GM23338 (cell line): ENCODE measurements at regions not wholly inside any gene's neighbourhood (a gene's known extent, or its start where the extent isn't known, plus 50 kb on each side); places are given as distances from the start of the nearest gene placed in this dataset.

Experiments used
- ATAC-seq: fragments of 200-7000 bp; cut with Tn5 transposase; 3 replicates; pipeline ENCODE4 v1.9.1; 2020
- DNase-seq: peaks from one replicate; pipeline ENCODE4 v3.0.0-alpha.2; 2015; ENCODE audit warnings: low spot score
- H2AFZ ChIP-seq: fragments of 200-600 bp; sonication (generic); 2 replicates; pipeline ENCODE4 v1.8.0; 2016; ENCODE audit warnings: antibody characterized with exemption, mild to moderate bottlenecking, moderate library complexity
- H3F3A ChIP-seq: fragments of 200-600 bp; sonication (generic); replicated peaks from 2 replicates; pipeline ENCODE4 v1.8.0; 2017; ENCODE audit warnings: antibody characterized with exemption, mixed run types, low read depth
- H3K27ac ChIP-seq: fragments of 200-600 bp; sonication (generic); 2 replicates; pipeline ENCODE4 v1.6.1; 2016; ENCODE audit warnings: low read depth
- H3K27me3 ChIP-seq: fragments of 200-600 bp; sonication (generic); 2 replicates; pipeline ENCODE4 v1.8.0; 2016; ENCODE audit warnings: mild to moderate bottlenecking, mixed run types, moderate library complexity; ENCODE audit not compliant: insufficient read depth
- H3K36me3 ChIP-seq: fragments of 200-600 bp; sonication (generic); 2 replicates; pipeline ENCODE4 v1.8.0; 2016; ENCODE audit warnings: mild to moderate bottlenecking; ENCODE audit not compliant: insufficient read depth
- H3K4me1 ChIP-seq: fragments of 200-600 bp; sonication (generic); 2 replicates; pipeline ENCODE4 v1.8.0; 2016; ENCODE audit warnings: mild to moderate bottlenecking, moderate library complexity; ENCODE audit not compliant: insufficient read depth
- H3K4me2 ChIP-seq: fragments of 200-600 bp; sonication (generic); 2 replicates; pipeline ENCODE4 v1.7.1; 2017; ENCODE audit warnings: mixed run types
- H3K4me3 ChIP-seq: fragments of 200-600 bp; sonication (generic); 2 replicates; pipeline ENCODE4 v1.6.1; 2016; ENCODE audit warnings: mixed run types
- H3K79me2 ChIP-seq: fragments of 200-600 bp; sonication (generic); replicated peaks from 2 replicates; pipeline ENCODE4 v1.8.0; 2017; ENCODE audit warnings: mild to moderate bottlenecking; ENCODE audit not compliant: insufficient read depth
- H3K9me2 ChIP-seq: fragments of 200-600 bp; sonication (generic); 2 replicates; pipeline ENCODE4 v1.8.0; 2017; ENCODE audit not compliant: insufficient read depth
- H4K20me1 ChIP-seq: fragments of 200-600 bp; sonication (generic); replicated peaks from 2 replicates; pipeline ENCODE4 v1.8.0; 2017; ENCODE audit warnings: mild to moderate bottlenecking; ENCODE audit not compliant: insufficient read depth
- H3K27ac Mint-ChIP-seq: 2 replicates; pipeline ENCODE4 v1.8.0; 2020; ENCODE audit warnings: inconsistent platforms, mild to moderate bottlenecking, moderate library complexity, mixed read lengths
- H3K27me3 Mint-ChIP-seq: 3 replicates; pipeline ENCODE4 v1.8.0; 2022; ENCODE audit warnings: low read depth, mild to moderate bottlenecking, moderate library complexity, mixed read lengths, inconsistent platforms; ENCODE audit not compliant: insufficient read depth, poor library complexity
- H3K36me3 Mint-ChIP-seq: 3 replicates; pipeline ENCODE4 v1.8.0; 2021; ENCODE audit warnings: low read depth, mild to moderate bottlenecking, inconsistent platforms, moderate library complexity, mixed read lengths
- H3K4me1 Mint-ChIP-seq: 3 replicates; pipeline ENCODE4 v1.8.0; 2020; ENCODE audit warnings: mild to moderate bottlenecking, inconsistent platforms, mixed read lengths
- H3K4me3 Mint-ChIP-seq: 3 replicates; pipeline ENCODE4 v1.8.0; 2021; ENCODE audit warnings: moderate library complexity, mild to moderate bottlenecking, inconsistent platforms, mixed read lengths
- H3K9me3 Mint-ChIP-seq: 3 replicates; pipeline ENCODE4 v1.8.0; 2020; ENCODE audit warnings: moderate library complexity, mild to moderate bottlenecking, inconsistent platforms, mixed read lengths
- CREB1 ChIP-seq: fragments of 250-450 bp; sonication (Bioruptor Pico); IDR thresholded peaks from 2 replicates; pipeline ENCODE4 v1.5.0; 2020; ENCODE audit warnings: low read depth, mild to moderate bottlenecking, moderate library complexity
- CTCF ChIP-seq, 2 experiments: fragments of 200-600 bp in 1 of 2; sonication (generic) in 1 of 2; conservative IDR thresholded peaks; 2 replicates each; pipeline versions ENCODE4 v1.5.1 to v1.6.1; 2016 to 2017; ENCODE audit warnings: antibody characterized with exemption in 2 of 2, low read depth in 2 of 2, mild to moderate bottlenecking in 2 of 2, moderate library complexity in 1 of 2
- ETS1 ChIP-seq: IDR thresholded peaks from 2 replicates; pipeline ENCODE4 v1.6.1; 2016; ENCODE audit warnings: antibody characterized with exemption
- EZH2 ChIP-seq: fragments of 200-600 bp; sonication (generic); IDR thresholded peaks from one replicate; pipeline ENCODE4 v1.8.0; 2017; ENCODE audit warnings: antibody characterized with exemption, mild to moderate bottlenecking, low read depth; ENCODE audit not compliant: unreplicated experiment
- EZH2phosphoT487 ChIP-seq: fragments of 200-600 bp; sonication (generic); IDR thresholded peaks from one replicate; pipeline ENCODE4 v1.8.1; 2018; ENCODE audit warnings: antibody characterized with exemption; ENCODE audit not compliant: unreplicated experiment
- JUNB ChIP-seq: IDR thresholded peaks from one replicate; pipeline ENCODE4 v1.6.1; 2016; ENCODE audit warnings: antibody characterized with exemption; ENCODE audit not compliant: unreplicated experiment
- NANOG ChIP-seq: IDR thresholded peaks from 2 replicates; pipeline ENCODE4 v1.6.1; 2016; ENCODE audit warnings: antibody characterized with exemption, borderline replicate concordance
- POLR2AphosphoS5 ChIP-seq: IDR thresholded peaks from 2 replicates; pipeline ENCODE4 v1.6.1; 2016; ENCODE audit warnings: antibody characterized with exemption, low read depth
- REST ChIP-seq: IDR thresholded peaks from one replicate; pipeline ENCODE4 v1.6.1; 2018; ENCODE audit warnings: antibody characterized with exemption; ENCODE audit not compliant: unreplicated experiment
- STAT1 ChIP-seq: IDR thresholded peaks from one replicate; pipeline ENCODE4 v1.6.1; 2016; ENCODE audit warnings: antibody characterized with exemption; ENCODE audit not compliant: unreplicated experiment
- ZNF114 ChIP-seq: fragments of 250-450 bp; sonication (Bioruptor Pico); IDR thresholded peaks from 2 replicates; pipeline ENCODE4 v1.5.0; 2020; ENCODE audit warnings: mild to moderate bottlenecking, moderate library complexity
- ZNF331 ChIP-seq: fragments of 250-450 bp; sonication (Bioruptor Pico); IDR thresholded peaks from 2 replicates; pipeline ENCODE4 v1.5.0; 2020; ENCODE audit warnings: low read depth, mild to moderate bottlenecking, moderate library complexity
- ZNF462 ChIP-seq: fragments of 250-450 bp; sonication (Bioruptor Pico); IDR thresholded peaks from 2 replicates; pipeline ENCODE4 v1.5.0; 2020; ENCODE audit warnings: mild to moderate bottlenecking, moderate library complexity

GRCh38 chr9:80097476-80097875, 525.7 kb downstream of the TLE4 start:
- Histone ChIP-seq H3K4me2 (no peak overlapping the region), H4K20me1 (no peaks in the 10 kb centered on the region), H3K27ac (no peak overlapping the region), H3K27me3 (no peaks in the 10 kb centered on the region), H3K9me2 (0 out of 2 replicates have a peak, but pooled peaks cover 4% of the 10 kb centered on the region), H3K36me3 (no peaks in the 10 kb centered on the region), H3K79me2 (no peaks in the 10 kb centered on the region), H3K4me3 (no peak overlapping the region), H2AFZ (no peak overlapping the region), H3K4me1 (no peaks in the 10 kb centered on the region), H3F3A (no peaks in the 10 kb centered on the region)
- Mint-ChIP-seq H3K36me3 (no peaks in the 10 kb centered on the region), H3K9me3 (no peaks in the 10 kb centered on the region), H3K4me1 (no peaks in the 10 kb centered on the region), H3K27me3 (no peaks in the 10 kb centered on the region), H3K27ac (no peak overlapping the region), H3K4me3 (no peak overlapping the region)
- ATAC-seq (no peak), DNase-seq (no peak)
- TF ChIP-seq STAT1: no peak
- TF ChIP-seq CTCF (conservative IDR thresholded peaks at IDR 0.05; ENCODE audit: low read depth in 2 of 2): no peak
- no peak for TF ChIP-seq CREB1 (CRISPR knock-in tag)
- TF ChIP-seq REST: no peak
- TF ChIP-seq ZNF462 (CRISPR knock-in tag): no peak
- TF ChIP-seq ZNF114 (CRISPR knock-in tag): no peak
- TF ChIP-seq ZNF331: no peak
- TF ChIP-seq ETS1: no peak
- no peak for TF ChIP-seq NANOG
- no peak for TF ChIP-seq JUNB
- no peak for TF ChIP-seq EZH2
- TF ChIP-seq EZH2phosphoT487: no peak
- no peak for TF ChIP-seq POLR2AphosphoS5
